Inferior parietal cortex (tissue), 1 donor: ENCODE measurements at regions not wholly inside any gene's neighbourhood (a gene's known extent, or its start where the extent isn't known, plus 50 kb on each side); places are given as distances from the start of the nearest gene placed in this dataset.

Experiments used
- DNase-seq: peaks from one replicate; pipeline ENCODE4 v3.0.0-alpha.2; 2016; ENCODE audit errors: extremely low spot score

DNA sequence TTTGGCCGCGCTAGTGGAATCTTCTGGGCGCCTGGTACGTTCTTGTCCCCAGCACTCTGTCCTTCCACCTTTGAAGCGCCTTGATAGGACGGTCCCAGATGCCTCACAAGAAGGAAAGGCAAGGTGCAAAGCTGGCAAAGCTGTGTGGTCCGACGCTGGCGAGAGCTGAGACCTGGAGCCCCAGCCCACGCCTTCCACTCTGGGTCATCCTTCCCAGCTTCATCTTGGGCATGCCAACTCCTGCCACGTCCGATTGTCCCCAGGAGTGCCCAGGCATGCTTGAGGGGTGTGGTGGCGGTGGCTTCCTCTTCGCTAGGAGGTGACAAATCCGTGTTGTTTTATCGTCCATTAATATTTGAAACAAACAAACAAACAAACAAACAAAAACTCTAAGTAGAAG lies 123.9 kb upstream of the DPYD start:
- DNase-seq: no peak

DNA sequence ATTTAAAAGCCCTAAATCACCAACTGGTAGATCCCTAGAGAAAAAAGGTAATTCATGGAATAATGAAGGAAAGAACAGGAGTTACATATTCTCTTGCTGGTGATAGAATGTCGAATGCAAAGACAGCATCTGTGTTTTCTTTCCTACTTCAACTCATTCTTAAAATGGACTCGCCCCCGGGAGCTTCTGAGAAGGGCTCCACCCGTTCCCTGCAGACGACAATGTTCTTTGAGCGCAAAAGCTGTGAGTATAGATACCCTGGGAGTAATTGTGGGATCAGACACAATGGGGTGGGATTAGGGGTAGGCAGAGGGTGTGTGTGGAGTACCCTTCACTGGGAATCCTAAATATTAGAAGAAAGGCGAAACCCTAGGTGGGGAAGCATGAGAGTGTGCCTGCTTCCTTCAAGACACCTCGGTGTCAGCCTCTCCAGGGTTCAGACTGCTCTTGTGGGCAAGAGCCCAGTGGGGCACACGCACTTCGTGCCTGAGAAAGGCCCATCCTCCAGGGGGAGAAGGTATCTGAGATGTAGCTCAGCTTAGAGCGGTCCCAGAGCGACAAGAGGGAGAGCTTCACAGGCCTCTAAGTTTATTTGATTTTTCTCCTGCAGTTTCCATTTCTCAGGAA lies 123.3 kb upstream of the DPYD start:
- DNase-seq: no peak

DNA sequence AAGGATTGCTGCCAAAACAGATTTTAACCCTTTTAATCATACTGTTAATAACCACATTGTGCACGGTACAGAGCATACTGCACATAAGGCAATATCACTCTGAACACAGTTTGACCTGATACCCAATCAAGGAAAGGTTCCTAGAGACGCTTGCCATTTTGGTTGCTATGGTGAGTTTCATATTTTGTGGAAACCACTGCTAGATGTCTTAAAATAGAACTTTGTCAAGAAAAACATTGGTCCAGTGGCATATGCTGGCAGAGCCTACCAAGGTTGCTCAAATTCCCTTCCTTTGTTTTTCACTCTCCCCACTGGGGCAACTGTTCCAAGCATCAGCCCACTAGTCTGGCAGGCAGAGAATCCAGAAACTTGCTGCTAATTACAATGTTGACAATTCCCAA lies 114.8 kb upstream of the DPYD start:
- no peak for DNase-seq

DNA sequence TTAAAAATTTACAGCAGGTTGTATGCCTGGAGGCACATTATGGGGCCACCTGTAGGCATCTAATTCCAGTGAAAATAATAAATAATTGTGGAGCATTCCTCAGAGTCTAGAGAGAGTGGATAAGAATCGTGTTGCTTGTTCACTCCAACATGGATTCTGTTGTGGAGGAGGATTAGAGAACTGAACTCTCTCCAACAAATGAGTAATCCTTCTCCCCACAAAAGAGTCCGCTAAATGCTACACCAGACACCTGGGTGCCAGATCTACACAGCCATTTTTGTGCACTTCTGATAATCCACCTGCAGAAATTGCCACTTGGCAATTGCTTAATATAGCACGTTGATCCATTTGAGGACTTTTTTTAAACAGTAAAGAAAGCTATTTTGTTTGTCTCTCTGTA lies 113.7 kb upstream of the DPYD start:
- peak; percentile 51 for DNase-seq

DNA sequence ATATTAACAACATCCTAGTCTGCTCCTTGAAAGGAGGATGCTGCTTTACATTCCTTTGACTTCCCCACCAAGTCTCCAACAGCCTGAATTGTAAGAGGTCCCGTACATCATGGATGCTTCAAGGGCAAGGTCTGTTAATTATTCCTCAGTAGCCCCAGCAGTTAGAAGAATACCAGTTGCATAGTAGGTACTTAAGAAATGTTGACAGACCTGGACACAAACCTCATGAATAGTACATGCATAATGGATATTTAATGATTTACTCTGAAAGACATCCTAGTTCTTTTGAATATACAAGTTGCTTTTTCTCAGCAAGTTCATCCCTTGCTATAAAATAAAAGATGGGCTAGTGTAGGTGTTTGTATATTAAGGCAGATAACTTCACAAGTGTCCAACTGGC lies 112.1 kb upstream of the DPYD start:
- no peak for DNase-seq

DNA sequence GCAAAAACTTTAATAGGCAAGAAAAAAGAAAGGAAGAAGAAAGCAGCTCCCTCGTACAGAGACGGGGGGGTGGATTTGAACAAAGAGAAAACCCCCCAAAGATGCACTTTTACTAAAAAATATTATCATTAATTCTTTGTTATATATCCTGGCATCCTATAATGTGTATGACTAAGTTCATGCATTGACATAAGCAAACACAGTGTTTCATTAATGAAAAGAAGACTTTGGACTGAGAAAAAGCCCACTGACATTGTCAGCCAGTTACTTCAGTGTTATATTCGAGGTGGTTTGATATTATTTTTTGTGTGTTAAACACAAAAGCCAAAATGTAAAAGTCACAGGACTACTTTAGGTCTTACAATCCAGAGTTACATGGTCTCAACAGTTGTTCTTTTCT lies 110.1 kb upstream of the DPYD start:
- DNase-seq: no peak

DNA sequence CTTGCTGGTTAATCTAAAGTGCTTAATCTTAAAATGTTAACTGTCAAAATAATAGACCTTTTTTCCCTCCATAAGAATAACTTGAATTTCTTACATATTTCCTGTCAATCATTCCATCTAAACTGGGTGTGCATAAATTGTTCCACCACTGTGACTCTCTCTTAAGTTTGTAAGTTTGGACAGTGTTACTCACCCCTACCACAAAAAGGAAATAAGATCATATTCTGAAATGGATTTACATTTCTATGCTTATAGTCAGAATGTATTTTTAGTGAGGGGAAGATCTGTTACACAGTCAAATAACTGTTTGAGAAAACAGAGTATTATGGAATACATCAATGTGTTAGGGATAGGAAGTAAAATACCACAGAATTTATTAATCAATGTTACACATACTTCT lies 109.6 kb upstream of the DPYD start:
- no peak for DNase-seq

DNA sequence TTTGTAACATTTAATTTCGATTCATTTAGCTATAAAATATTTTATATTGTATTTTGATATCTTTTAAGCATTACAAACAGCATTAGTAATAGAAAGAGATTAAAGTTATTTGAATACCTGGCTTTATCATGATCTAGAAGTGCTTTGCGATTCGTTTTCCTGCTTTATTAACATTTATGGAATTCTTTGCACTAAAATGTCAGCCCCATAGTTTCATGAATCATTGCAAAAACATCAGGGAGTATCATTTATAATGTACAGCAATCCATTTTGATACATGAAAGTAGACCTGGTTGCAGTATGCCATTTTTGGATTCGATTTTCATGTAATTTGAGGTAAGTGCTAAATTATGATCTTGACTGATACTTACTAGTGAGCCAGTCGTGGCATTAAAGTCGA lies 108.0 kb upstream of the DPYD start:
- no peak for DNase-seq

DNA sequence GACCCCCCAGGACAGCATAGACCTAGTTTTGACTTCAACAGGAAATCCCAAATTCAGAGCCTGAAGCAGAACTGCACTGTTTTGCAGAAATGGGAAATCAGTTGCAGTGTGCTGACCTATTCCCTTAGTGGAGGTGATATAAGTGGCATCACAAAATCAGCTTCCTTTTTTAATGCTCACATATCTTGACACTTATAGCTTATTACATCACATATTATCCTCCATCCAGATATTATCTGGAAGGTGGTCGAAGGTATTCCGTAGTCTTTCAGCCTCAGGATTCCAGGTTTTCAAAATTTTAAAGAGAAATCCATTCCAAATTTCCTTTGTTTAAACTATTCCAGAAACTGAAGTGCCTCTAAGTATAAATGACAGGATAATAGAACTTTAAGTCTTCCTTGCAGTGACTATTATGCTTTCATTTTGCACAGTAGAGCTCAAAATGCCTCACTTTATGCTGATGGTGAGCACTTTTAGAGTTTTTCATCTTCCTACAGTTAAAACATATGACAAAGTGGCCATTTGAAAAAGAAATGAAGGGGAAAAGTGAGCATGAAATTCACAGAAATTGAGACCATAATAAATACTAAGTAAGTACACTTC lies 106.4 kb upstream of the DPYD start:
- no peak for DNase-seq

DNA sequence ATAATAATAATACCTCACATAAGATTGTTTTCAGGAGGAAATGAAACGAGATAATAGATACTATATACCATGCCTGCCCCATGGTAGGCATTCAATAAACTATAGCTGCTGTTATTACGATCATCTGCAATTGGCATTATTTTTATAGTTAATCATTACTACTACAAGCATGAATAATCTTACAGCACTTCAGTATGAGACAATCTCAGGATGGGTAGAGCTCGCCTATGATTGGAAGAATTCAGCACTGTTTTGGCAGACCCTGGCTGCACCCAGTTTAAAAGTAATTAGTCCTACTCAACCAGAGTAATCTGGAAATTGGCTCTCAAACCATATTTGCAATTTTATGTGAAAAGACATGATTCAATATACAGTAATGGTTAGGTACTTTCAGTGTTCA lies 105.0 kb upstream of the DPYD start:
- DNase-seq: no peak

DNA sequence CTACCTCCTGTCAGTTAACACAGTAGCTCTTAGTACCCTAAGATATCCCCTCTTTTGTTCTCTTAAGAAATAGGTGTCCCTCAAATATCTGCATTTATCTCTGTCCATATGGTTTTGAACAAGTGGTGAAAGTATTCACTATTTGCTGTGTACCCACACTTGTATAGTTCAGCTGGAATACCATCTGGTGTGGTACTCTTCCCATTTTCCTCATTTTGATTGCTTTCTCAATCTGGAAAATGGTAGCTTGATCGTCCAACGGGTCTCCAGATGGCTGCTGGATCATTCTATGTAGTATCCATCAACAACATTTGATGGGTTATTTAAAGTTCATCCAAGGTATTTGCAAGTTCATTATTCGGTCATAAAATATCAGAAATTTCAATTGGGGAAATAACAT lies 100.3 kb upstream of the DPYD start:
- DNase-seq: no peak

DNA sequence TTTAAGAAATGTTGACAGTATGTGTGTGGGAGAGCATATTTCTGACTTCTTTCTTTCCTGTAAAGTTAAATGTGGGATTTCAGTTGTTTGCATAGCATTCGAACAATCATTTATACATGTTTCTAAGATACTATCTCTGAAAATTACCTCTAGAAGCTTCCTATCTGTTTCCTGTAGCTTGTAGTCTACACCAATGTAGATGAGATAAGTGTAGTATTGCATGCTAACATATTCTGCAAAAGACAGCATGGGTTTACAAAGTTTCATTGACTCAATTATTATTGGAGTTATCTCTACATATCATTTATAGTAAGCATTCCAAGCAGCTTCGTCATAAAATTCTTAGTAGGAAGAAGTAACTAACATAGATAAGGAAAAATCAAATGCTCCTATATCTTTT lies 98.9 kb upstream of the DPYD start:
- no peak for DNase-seq

DNA sequence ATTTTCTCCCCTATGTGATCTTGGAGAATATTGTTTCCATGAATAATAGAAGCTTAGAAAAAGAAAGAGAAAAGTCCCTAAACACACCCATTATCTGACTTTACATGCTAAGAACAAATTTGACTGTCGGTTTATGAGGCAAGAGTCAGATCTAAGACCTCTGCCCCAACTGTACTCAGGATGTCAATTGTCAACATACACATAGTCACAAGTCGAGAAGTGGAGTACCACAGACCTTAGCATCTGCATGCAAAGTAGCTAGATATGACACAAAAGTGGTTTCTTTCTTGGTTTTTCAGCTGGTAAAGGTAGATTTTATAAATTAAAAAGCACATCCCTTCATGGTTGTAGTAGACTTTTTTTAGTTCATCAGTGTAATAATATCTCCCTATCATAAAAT lies 97.2 kb upstream of the DPYD start:
- no peak for DNase-seq

DNA sequence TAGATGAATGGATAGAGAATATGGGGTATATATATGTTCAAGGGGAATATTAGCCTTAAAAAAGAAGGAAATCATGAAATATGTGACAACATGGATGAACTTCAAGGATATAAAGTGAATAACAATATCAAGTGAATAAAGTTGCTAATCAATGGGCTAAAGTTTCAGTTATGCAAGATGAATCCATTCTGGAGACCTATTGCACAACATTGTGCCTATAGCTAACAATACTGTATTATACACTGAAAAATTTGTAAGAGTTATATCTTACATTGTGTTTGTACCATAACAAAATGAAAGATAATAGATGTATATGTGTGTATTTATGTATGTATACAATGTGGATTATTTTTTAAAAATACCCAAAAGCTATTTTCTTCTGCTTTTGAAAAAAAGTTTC lies 96.3 kb upstream of the DPYD start:
- no peak for DNase-seq

DNA sequence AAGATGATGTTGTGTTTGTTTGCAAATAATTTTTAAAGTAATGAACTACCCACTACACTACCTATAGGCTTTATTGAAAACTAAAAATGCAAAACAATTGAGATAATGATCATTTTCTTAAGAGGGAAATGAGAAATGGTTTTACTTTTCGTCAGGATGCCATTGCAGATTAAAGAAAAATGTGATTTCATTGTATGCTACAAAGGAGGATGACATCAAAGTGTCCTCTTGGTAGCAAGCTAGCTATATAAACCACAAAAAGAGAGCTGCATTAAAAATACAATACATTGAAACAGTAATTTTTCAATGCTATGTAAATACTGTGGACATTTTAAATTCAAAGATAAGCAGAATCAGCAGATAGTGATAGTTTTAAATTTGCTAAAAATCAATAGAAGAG lies 87.5 kb upstream of the DPYD start:
- no peak for DNase-seq

DNA sequence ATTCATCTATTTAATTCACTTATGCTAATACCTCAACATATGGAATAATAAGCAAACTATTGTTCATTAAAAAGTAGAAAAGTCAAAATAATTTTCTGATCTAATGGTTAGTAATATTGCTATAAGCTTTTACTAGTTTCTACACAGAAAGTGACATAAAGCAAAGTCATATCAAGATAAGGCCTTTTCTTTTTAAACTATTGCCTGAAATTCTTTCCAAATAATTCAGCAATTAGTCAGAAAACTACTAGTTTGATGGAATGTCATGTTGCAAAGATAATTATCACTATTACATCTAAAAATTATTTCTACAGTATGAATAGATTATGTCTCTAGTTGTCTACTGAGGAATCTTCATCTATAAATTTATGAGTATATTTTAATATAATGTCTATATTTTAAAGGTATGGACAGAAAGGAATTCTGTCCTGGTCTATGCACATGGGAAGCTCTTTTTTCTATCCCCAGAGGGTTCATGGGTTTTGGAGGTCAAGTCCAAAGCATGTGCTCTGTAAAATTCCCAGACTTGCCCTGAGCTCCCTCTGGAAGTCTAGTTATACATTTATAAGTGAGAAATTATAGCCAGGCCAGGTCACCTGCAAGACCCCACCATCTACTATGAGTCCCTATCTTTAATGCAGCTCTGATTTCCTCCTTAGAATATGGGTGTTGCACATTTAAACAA lies 84.6 kb upstream of the DPYD start:
- DNase-seq: no peak

DNA sequence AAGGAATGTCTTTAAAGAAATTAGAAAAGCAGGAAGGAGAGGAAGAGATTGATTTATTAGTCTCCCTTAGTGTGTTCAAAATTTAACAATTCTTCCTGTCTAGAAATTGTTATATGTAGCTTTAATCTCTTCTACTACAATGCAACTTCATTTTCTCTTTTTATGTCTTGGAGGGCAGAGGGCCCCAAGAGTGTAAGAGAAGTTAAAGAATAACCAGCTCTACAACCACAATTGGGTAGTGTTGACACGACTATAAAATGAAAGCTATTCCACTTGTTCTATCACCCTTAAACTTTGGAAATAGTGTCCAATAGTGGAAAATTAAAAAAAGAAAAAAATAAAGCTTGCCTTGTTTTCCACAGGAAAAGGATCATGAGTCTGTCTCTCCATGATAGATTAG lies 82.6 kb upstream of the DPYD start:
- no peak for DNase-seq

DNA sequence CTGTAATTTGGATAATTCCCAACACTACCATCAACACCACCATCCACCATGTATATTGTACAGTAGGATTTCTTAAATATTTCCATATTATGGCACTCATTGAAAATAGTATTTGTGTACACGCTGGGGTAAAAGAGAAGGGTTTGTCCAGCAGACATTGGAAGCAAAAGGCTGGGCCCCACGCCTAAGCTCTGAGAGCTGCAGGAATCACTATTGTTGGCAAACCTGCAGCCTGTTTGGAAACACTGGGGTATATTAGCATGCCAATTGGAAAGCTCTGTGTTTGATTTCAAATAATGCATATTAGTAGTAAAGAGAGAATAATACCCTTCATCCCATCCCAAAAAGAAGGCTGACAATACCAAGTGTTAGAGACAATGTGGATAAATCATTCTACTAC lies 81.5 kb upstream of the DPYD start:
- DNase-seq: no peak

DNA sequence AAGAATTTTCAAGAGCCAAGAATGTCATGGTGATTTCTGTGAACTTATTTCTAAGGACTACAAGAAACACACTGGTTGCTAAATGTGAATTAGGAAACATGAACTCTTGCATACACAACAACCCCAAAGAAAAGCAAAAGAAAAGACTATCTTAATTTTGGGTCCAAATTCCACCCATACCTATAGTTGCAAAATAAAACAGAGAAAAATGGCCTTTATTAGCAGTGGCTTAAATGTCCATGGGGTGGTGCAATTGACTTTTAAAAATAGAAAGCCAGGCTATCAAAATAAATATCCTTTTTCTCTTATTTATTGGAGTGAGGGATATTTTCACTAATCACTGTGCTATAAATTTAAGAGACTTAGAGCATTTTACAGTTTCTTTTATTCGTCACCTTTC lies 80.9 kb upstream of the DPYD start:
- DNase-seq: no peak

DNA sequence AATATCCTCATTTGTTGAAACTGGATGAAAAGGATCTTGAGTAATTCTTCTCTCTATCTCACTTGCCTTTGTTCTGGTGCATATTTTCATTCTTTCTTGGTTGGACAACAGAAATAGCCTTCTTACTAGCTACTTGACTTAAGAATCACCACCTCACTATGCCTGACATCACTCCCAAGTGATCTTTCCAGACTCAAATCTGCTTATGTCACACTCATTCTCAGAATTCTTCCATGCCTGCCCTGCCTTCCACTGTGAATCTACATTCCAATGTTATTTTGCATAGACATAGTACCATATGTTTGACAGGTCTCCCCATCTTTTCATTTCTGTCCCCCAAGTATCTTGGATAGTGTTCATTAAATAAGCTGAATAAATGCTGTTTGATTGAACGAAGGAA lies 78.5 kb upstream of the DPYD start:
- no peak for DNase-seq

DNA sequence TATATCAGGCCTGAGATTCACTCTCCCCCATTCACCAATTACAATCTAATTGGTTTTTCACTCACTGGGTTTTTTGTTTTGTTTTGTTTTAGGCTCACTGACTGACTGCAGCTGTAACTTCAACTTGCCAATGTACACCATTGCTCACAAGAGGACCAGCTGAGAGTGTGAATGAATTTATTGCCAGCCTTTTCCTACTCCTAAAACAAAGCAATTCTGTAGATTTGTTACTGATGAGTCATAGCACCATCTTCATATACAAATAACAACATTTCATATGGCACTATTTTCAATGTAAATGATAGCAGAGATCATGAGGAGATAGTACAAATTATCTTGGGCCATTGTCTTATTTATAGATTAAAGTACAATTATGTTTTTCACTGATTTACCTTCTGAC lies 76.0 kb upstream of the DPYD start:
- no peak for DNase-seq

DNA sequence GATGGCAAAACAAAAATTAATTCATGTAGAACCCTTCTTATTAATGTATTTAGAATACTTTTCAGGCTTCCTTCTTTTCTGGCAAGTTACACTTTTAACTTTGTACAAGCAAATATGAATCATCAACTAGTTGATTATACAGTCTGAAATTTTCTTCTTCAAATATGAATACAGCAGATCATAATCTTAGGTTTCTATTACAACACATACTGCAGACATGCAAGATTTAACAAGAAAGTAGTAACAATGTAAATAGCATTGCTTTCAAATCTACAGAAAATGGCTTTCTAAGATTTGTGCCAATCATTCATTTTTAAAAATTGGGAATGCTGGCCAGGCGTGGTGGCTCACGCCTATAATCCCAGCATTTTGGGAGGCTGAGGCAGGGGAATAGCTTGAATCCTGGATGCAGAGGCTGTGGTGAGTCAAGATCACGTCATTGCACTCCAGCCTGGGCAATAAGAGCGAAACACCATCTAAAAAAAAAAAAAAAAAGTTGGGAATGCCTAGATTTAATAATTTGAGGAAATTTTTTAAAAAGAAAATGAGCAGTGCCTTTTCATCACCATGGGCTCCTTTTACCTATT lies 68.4 kb upstream of the DPYD start:
- no peak for DNase-seq
